H9 (cell line): ENCODE measurements at regions not wholly inside any gene's neighbourhood (a gene's known extent, or its start where the extent isn't known, plus 50 kb on each side); places are given as distances from the start of the nearest gene placed in this dataset.

Source experiments
- DNase-seq: peaks from one replicate; pipeline ENCODE4 v3.0.0-alpha.2; 2017
- H2AFZ ChIP-seq: one replicate; pipeline ENCODE4 v1.6.1; 2013; ENCODE audit warnings: mild to moderate bottlenecking, low read length, control low read depth, moderate library complexity
- H2AK5ac ChIP-seq: 2 replicates; pipeline ENCODE4 v1.6.1; 2013; ENCODE audit warnings: low read length, control low read depth, mixed read lengths; ENCODE audit not compliant: insufficient read length
- H2BK120ac ChIP-seq: one replicate; pipeline ENCODE4 v1.6.1; 2013; ENCODE audit warnings: low read depth, mild to moderate bottlenecking, low read length, control low read depth, inconsistent platforms; ENCODE audit not compliant: poor library complexity, severe bottlenecking
- H2BK12ac ChIP-seq: 2 replicates; pipeline ENCODE4 v1.6.1; 2013; ENCODE audit warnings: low read length, control low read depth, mixed read lengths, low read depth; ENCODE audit not compliant: insufficient read length
- H2BK15ac ChIP-seq: 2 replicates; pipeline ENCODE4 v1.6.1; 2013; ENCODE audit warnings: low read depth, low read length, control low read depth
- H2BK20ac ChIP-seq: one replicate; pipeline ENCODE4 v1.6.1; 2013; ENCODE audit warnings: low read depth, mild to moderate bottlenecking, low read length, control low read depth, inconsistent platforms; ENCODE audit not compliant: poor library complexity, severe bottlenecking
- H2BK5ac ChIP-seq: 2 replicates; pipeline ENCODE4 v1.6.1; 2013; ENCODE audit warnings: low read length, control low read depth, mixed read lengths; ENCODE audit not compliant: insufficient read length
- H3K14ac ChIP-seq: 2 replicates; pipeline ENCODE4 v1.6.1; 2013; ENCODE audit warnings: low read length, control low read depth; ENCODE audit not compliant: insufficient read depth
- H3K18ac ChIP-seq: 2 replicates; pipeline ENCODE4 v1.6.1; 2013; ENCODE audit warnings: low read depth, mild to moderate bottlenecking, mixed read lengths, low read length, control low read depth; ENCODE audit not compliant: insufficient read length
- H3K23ac ChIP-seq: 2 replicates; pipeline ENCODE4 v1.6.1; 2013; ENCODE audit warnings: low read length, control low read depth, mixed read lengths, low read depth; ENCODE audit not compliant: insufficient read length
- H3K23me2 ChIP-seq: 2 replicates; pipeline ENCODE4 v1.6.1; 2013; ENCODE audit warnings: low read depth, mild to moderate bottlenecking, mixed read lengths, low read length, control low read depth; ENCODE audit not compliant: insufficient read length, poor library complexity, severe bottlenecking
- H3K27ac ChIP-seq: 2 replicates; pipeline ENCODE4 v1.5.1; 2013; ENCODE audit warnings: low read length, control low read depth, mixed read lengths, low read depth; ENCODE audit not compliant: insufficient read length
- H3K27me3 ChIP-seq: 2 replicates; pipeline ENCODE4 v1.6.1; 2013; ENCODE audit warnings: low read length, control low read depth, inconsistent platforms; ENCODE audit not compliant: insufficient read depth
- H3K4ac ChIP-seq: 2 replicates; pipeline ENCODE4 v1.6.1; 2013; ENCODE audit warnings: low read depth, mild to moderate bottlenecking, control low read depth, inconsistent platforms, low read length, moderate library complexity
- H3K4me1 ChIP-seq: 2 replicates; pipeline ENCODE4 v1.6.1; 2013; ENCODE audit warnings: low read length, control low read depth, inconsistent platforms; ENCODE audit not compliant: insufficient read depth
- H3K4me2 ChIP-seq: 2 replicates; pipeline ENCODE4 v1.6.1; 2013; ENCODE audit warnings: low read length, control low read depth, mixed read lengths; ENCODE audit not compliant: insufficient read length, insufficient read depth
- H3K56ac ChIP-seq: 2 replicates; pipeline ENCODE4 v1.6.1; 2013; ENCODE audit warnings: low read depth, mild to moderate bottlenecking, mixed read lengths, low read length, control low read depth; ENCODE audit not compliant: insufficient read length
- H3K79me1 ChIP-seq: 2 replicates; pipeline ENCODE4 v1.6.1; 2013; ENCODE audit warnings: low read depth, mild to moderate bottlenecking, moderate library complexity, low read length, control low read depth, inconsistent platforms; ENCODE audit not compliant: insufficient read depth, poor library complexity, severe bottlenecking
- H3K79me2 ChIP-seq: 2 replicates; pipeline ENCODE4 v1.6.1; 2013; ENCODE audit warnings: low read length, control low read depth, inconsistent platforms; ENCODE audit not compliant: insufficient read depth
- H3K9ac ChIP-seq: 2 replicates; pipeline ENCODE4 v1.6.1; 2013; ENCODE audit warnings: low read length, control low read depth, mixed read lengths; ENCODE audit not compliant: insufficient read length; ENCODE audit errors: extremely low read depth
- H3K9me3 ChIP-seq: one replicate; pipeline ENCODE4 v1.6.1; 2013; ENCODE audit warnings: low read depth, low read length, inconsistent platforms; ENCODE audit not compliant: control insufficient read depth
- H3T11ph ChIP-seq: one replicate; pipeline ENCODE4 v1.6.1; 2013; ENCODE audit warnings: mild to moderate bottlenecking, low read length, control low read depth, inconsistent platforms
- H4K20me1 ChIP-seq: one replicate; pipeline ENCODE4 v1.6.1; 2013; ENCODE audit not compliant: control insufficient read depth, insufficient read length, insufficient read depth
- H4K5ac ChIP-seq: 2 replicates; pipeline ENCODE4 v1.6.1; 2013; ENCODE audit warnings: low read depth, mild to moderate bottlenecking, mixed read lengths, low read length, control low read depth; ENCODE audit not compliant: insufficient read length
- H4K8ac ChIP-seq: replicated peaks from 2 replicates; pipeline ENCODE4 v1.6.1; 2013; ENCODE audit warnings: low read length, control low read depth, mixed read lengths, low read depth; ENCODE audit not compliant: insufficient read length
- H4K91ac ChIP-seq: 2 replicates; pipeline ENCODE4 v1.6.1; 2013; ENCODE audit warnings: low read depth, mild to moderate bottlenecking, moderate library complexity, mixed read lengths, low read length, control low read depth; ENCODE audit not compliant: insufficient read length
- H3K27ac Mint-ChIP-seq, 3 experiments: 2 replicates in 2 of 3; 3 replicates in 1 of 3; pipeline ENCODE4 v1.8.0; 2020 to 2021; ENCODE audit warnings: mixed read lengths in 3 of 3, mild to moderate bottlenecking in 1 of 3, moderate library complexity in 1 of 3
- H3K27me3 Mint-ChIP-seq: 2 replicates; pipeline ENCODE4 v1.8.0; 2021; ENCODE audit warnings: low read depth, mild to moderate bottlenecking, moderate library complexity, mixed read lengths
- H3K36me3 Mint-ChIP-seq, 3 experiments: 2 replicates in 2 of 3; 3 replicates in 1 of 3; pipeline ENCODE4 v1.8.0; 2020 to 2021; ENCODE audit warnings: low read depth in 3 of 3, mixed read lengths in 3 of 3; ENCODE audit not compliant: insufficient read depth in 1 of 3
- H3K4me1 Mint-ChIP-seq, 2 experiments: 2 replicates each; pipeline ENCODE4 v1.8.0; 2020; ENCODE audit warnings: mixed read lengths in 2 of 2
- H3K4me3 Mint-ChIP-seq, 2 experiments: 2 replicates in 1 of 2; 3 replicates in 1 of 2; pipeline ENCODE4 v1.8.0; 2020 to 2021; ENCODE audit warnings: mild to moderate bottlenecking in 2 of 2, mixed read lengths in 2 of 2, moderate library complexity in 1 of 2
- H3K9me3 Mint-ChIP-seq, 2 experiments: 2 replicates in 1 of 2; 3 replicates in 1 of 2; pipeline ENCODE4 v1.8.0; 2020; ENCODE audit warnings: mild to moderate bottlenecking in 2 of 2, mixed read lengths in 2 of 2, moderate library complexity in 1 of 2
- CTCF ChIP-seq: fragments of 200-600 bp; sonication (generic); conservative IDR thresholded peaks from 3 replicates; pipeline ENCODE4 v1.8.0; 2021; ENCODE audit warnings: antibody characterized with exemption, mild to moderate bottlenecking
- WGBS: extraction: QIAGEN DNeasy Blood & Tissue Kit; methylation state at CpG from one replicate; pipeline ENCODE4 v1.1.7; 2013; ENCODE audit warnings: missing lambda C conversion rate, low lambda C conversion rate, mixed read lengths; ENCODE audit not compliant: insufficient read length; ENCODE audit errors: extremely low coverage; 5-methylcytosine and 5-hydroxymethylcytosine counted together

- TF ChIP-seq CTCF = no peak
- no peak overlapping the region for H3K9ac ChIP-seq
Observed at GRCh38 chr17:55622547-55622946, 100.1 kb downstream of the TMEM100 start.

More at GRCh38 chr17:55622547-55622946, 100.1 kb downstream of the TMEM100 start:
- WGBS = no CpG with 5 or more reads among the region's 3 CpGs
- H3K4me1 ChIP-seq = no peaks in the 10 kb centered on the region
- H3K79me2 ChIP-seq = no peaks in the 10 kb centered on the region
- H3K14ac ChIP-seq = no peak overlapping the region
- H3K56ac ChIP-seq = no peak overlapping the region
- H3K4me2 ChIP-seq = no peak overlapping the region
- H3K79me1 ChIP-seq = no peaks in the 10 kb centered on the region
- H3K4ac ChIP-seq = no peak overlapping the region
- Mint-ChIP-seq H3K4me3 (no peak overlapping the region), H3K27ac (no peak overlapping the region), H3K4me1 (no peaks in the 10 kb centered on the region), H3K36me3 (no peaks in the 10 kb centered on the region; a peak in 1 of 7 replicates), H3K27me3 (peaks cover 1% of the 10 kb centered on the region; the same call in 1 of the 2 replicates), H3K9me3 (no peaks in the 10 kb centered on the region; a peak in 2 of 5 replicates)
- H3K27ac ChIP-seq = no peak overlapping the region
- H4K91ac ChIP-seq = no peak overlapping the region
- H2BK5ac ChIP-seq = no peak overlapping the region
- H4K5ac ChIP-seq = no peak overlapping the region
- no peak for DNase-seq
- no peaks in the 10 kb centered on the region for H3K23me2 ChIP-seq
- H4K20me1 ChIP-seq = no peaks in the 10 kb centered on the region
- no peak overlapping the region for H2BK120ac ChIP-seq
- H2AFZ ChIP-seq = no peak overlapping the region
- no peak overlapping the region for H2BK12ac ChIP-seq
- H3K9me3 ChIP-seq = no peaks in the 10 kb centered on the region
- no peak overlapping the region for H3K18ac ChIP-seq
- H3K23ac ChIP-seq = no peak overlapping the region
- no peak overlapping the region for H2AK5ac ChIP-seq
- no peak overlapping the region for H2BK15ac ChIP-seq
- H3T11ph ChIP-seq = no peak overlapping the region
- no peak overlapping the region for H4K8ac ChIP-seq
- no peak overlapping the region for H2BK20ac ChIP-seq
- H3K27me3 ChIP-seq = no peaks in the 10 kb centered on the region
